ENCODE measurements at regions not wholly inside any gene's neighbourhood (a gene's known extent, or its start where the extent isn't known, plus 50 kb on each side); places are given as distances from the start of the nearest gene placed in this dataset.
"Not testable (repeated sequence)": the region's sequence is repeated elsewhere in the genome, so short reads cannot be mapped to it uniquely, and the experiment has no call there.

- no peak for DNase-seq
- in situ Hi-C loops (cut with HindIII; ENCODE audit: low pct_ligation_motif_present, low sequenced_read_pairs): no loop called here
- Histone ChIP-seq H3K36me3 (replicated peaks) (no peaks in the 10 kb centered on the region), H3K27ac (no peak overlapping the region), H3K4me3 (ENCODE audit: low read depth, low read length) (no peak overlapping the region), H3K27me3 (replicated peaks) (no peaks in the 10 kb centered on the region)
- TF ChIP-seq CTCF (IDR thresholded peaks at IDR 0.05; ENCODE audit: low read depth, low read length, missing control alignments): no peak
Observed at GRCh38 chr6:90678049-90678779, 91.3 kb upstream of the MAP3K7 start.

- no peak for TF ChIP-seq CTCF (IDR thresholded peaks at IDR 0.05; ENCODE audit: low read depth, low read length, missing control alignments)
- H3K27ac ChIP-seq: no peak overlapping the region
- no peak overlapping the region for H3K4me3 ChIP-seq (ENCODE audit: low read depth, low read length)
- H3K27me3 ChIP-seq (replicated peaks): no peaks in the 10 kb centered on the region
- H3K36me3 ChIP-seq (replicated peaks): no peaks in the 10 kb centered on the region
- DNase-seq: no peak
- in situ Hi-C loops (cut with HindIII; ENCODE audit: low pct_ligation_motif_present, low sequenced_read_pairs): no loop called here
Observed at GRCh38 chr6:90677440-90677839, 90.6 kb upstream of the MAP3K7 start.

- no peak for DNase-seq
- Histone ChIP-seq H3K27me3 (replicated peaks) (no peaks in the 10 kb centered on the region), H3K36me3 (replicated peaks) (no peaks in the 10 kb centered on the region), H3K4me3 (ENCODE audit: low read depth, low read length) (no peak overlapping the region), H3K27ac (no peak overlapping the region)
- in situ Hi-C loops (cut with HindIII; ENCODE audit: low pct_ligation_motif_present, low sequenced_read_pairs): no loop called here
- no peak for TF ChIP-seq CTCF (IDR thresholded peaks at IDR 0.05; ENCODE audit: low read depth, low read length, missing control alignments)
Observed at GRCh38 chr6:90676516-90677300, 89.8 kb upstream of the MAP3K7 start.

GRCh38 chr6:90675107-90675506 is 88.2 kb upstream of the MAP3K7 start:
- not testable (repeated sequence) for DNase-seq

GRCh38 chr6:90674077-90674476 is 87.2 kb upstream of the MAP3K7 start:
- H3K36me3 ChIP-seq (replicated peaks); DNase-seq; H3K27ac ChIP-seq; H3K4me3 ChIP-seq (ENCODE audit: low read depth, low read length); H3K27me3 ChIP-seq (replicated peaks); in situ Hi-C loops (cut with HindIII; ENCODE audit: low pct_ligation_motif_present, low sequenced_read_pairs): not testable (repeated sequence)

More at GRCh38 chr6:90675107-90675506, 88.2 kb upstream of the MAP3K7 start:
- H3K36me3 ChIP-seq (replicated peaks); H3K4me3 ChIP-seq (ENCODE audit: low read depth, low read length); in situ Hi-C loops (cut with HindIII; ENCODE audit: low pct_ligation_motif_present, low sequenced_read_pairs); H3K27ac ChIP-seq; H3K27me3 ChIP-seq (replicated peaks): not testable (repeated sequence)

- no peak for TF ChIP-seq CTCF (IDR thresholded peaks at IDR 0.05; ENCODE audit: low read depth, low read length, missing control alignments)
- Histone ChIP-seq H3K27ac (no peak overlapping the region), H3K4me3 (ENCODE audit: low read depth, low read length) (no peak overlapping the region), H3K36me3 (replicated peaks) (no peaks in the 10 kb centered on the region), H3K27me3 (replicated peaks) (no peaks in the 10 kb centered on the region)
- no peak for DNase-seq
- in situ Hi-C loops (cut with HindIII; ENCODE audit: low pct_ligation_motif_present, low sequenced_read_pairs): no loop called here
Observed at GRCh38 chr6:90669846-90670245, 83.0 kb upstream of the MAP3K7 start.

All from brain microvascular endothelial cell (primary cell).